ENCODE measurements at regions not wholly inside any gene's neighbourhood (a gene's known extent, or its start where the extent isn't known, plus 50 kb on each side); places are given as distances from the start of the nearest gene placed in this dataset.

DNA sequence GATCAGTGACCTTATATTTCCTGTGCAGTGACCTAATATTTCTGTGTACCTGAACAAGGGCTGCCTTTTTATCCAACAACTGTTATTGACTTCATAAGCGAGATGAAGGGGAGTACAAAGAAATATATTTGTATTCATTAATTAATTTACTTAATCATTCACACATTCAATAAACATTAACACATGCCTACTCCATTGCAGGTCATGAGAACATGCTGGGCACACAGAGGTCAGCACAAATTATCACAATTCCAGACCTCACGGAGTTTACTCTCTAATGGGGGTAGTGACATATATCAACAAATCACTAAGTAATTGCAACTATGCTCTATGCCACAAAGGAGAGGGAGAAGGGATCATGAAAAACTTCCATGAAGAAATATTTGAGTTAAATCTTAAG, 614.6 kb downstream of the TOX3 start:
- TF ChIP-seq GATA3 (IDR thresholded peaks at IDR 0.05; ENCODE audit: low read depth, low read length) (no peak), GATA2 (IDR thresholded peaks at IDR 0.05; ENCODE audit: low read depth, low read length) (no peak)

All from SH-SY5Y (cell line).